PC-9 (cell line): ENCODE measurements at regions not wholly inside any gene's neighbourhood (a gene's known extent, or its start where the extent isn't known, plus 50 kb on each side); places are given as distances from the start of the nearest gene placed in this dataset.

Experiments
- CTCF ChIP-seq: fragments of 200-600 bp; sonication (generic); conservative IDR thresholded peaks from 2 replicates; pipeline ENCODE4 v1.6.1; 2017; ENCODE audit warnings: mixed run types, antibody characterized with exemption, mild to moderate bottlenecking, moderate library complexity
- EZH2 ChIP-seq: fragments of 200-600 bp; sonication (generic); IDR thresholded peaks from 2 replicates; pipeline ENCODE4 v1.8.0; 2017; ENCODE audit warnings: antibody characterized with exemption, low read depth

GRCh38 chr6:95081231-95081630 lies 496.1 kb upstream of the MANEA start:
- no peak for TF ChIP-seq CTCF
- no peak for TF ChIP-seq EZH2
